A549 (cell line): ENCODE measurements at regions not wholly inside any gene's neighbourhood (a gene's known extent, or its start where the extent isn't known, plus 50 kb on each side); places are given as distances from the start of the nearest gene placed in this dataset.

ENCODE experiments used
- CEBPB ChIP-seq, 2 experiments: fragments of >200 bp in 1 of 2; sonication (Bioruptor Twin) in 1 of 2; formaldehyde crosslinking in 1 of 2; IDR thresholded peaks; 2 replicates each; pipeline ENCODE4 v1.6.1; 2012 to 2016
- CTCF ChIP-seq: fragments of >200 bp; sonication (Bioruptor Twin); formaldehyde crosslinking; IDR thresholded peaks from 3 replicates; pipeline ENCODE4 v1.5.1; 2016
- ELK1 ChIP-seq: fragments of 150-350 bp; IDR thresholded peaks from 2 replicates; pipeline ENCODE4 v1.6.1; 2014; ENCODE audit warnings: low read depth, mild to moderate bottlenecking, low read length
- EP300 ChIP-seq, 2 experiments: fragments of >200 bp; sonication (Bioruptor Twin); formaldehyde crosslinking; IDR thresholded peaks; 2 replicates in 1 of 2; 3 replicates in 1 of 2; pipeline ENCODE4 v1.6.1; 2016 to 2017
- HDAC2 ChIP-seq: fragments of 200-600 bp; sonication (generic); IDR thresholded peaks from 2 replicates; pipeline ENCODE4 v1.6.1; 2016
- HOXA7 ChIP-seq: fragments of 250-450 bp; sonication (Bioruptor Pico); IDR thresholded peaks from 2 replicates; pipeline ENCODE4 v1.5.0; 2020; ENCODE audit warnings: mild to moderate bottlenecking, moderate library complexity
- MYC ChIP-seq: IDR thresholded peaks from 2 replicates; pipeline ENCODE4 v1.6.1; 2012; ENCODE audit warnings: mild to moderate bottlenecking, inconsistent platforms, low read length, improper control_type of control experiment, borderline replicate concordance
- NR3C1 ChIP-seq: fragments of >200 bp; sonication (Bioruptor Twin); formaldehyde crosslinking; IDR thresholded peaks from 3 replicates; pipeline ENCODE4 v1.6.1; 2017
- PBX3 ChIP-seq: IDR thresholded peaks from 2 replicates; pipeline ENCODE4 v1.6.1; 2012
- RARB ChIP-seq: fragments of 250-450 bp; sonication (Bioruptor Pico); IDR thresholded peaks from 2 replicates; pipeline ENCODE4 v1.8.0; 2021; ENCODE audit warnings: mild to moderate bottlenecking, moderate library complexity
- REST ChIP-seq: fragments of 200-600 bp; sonication (generic); IDR thresholded peaks from 2 replicates; pipeline ENCODE4 v1.6.1; 2016; ENCODE audit warnings: antibody characterized with exemption, mild to moderate bottlenecking, moderate library complexity
- SREBF2 ChIP-seq: fragments of 450-650 bp; IDR thresholded peaks from 2 replicates; pipeline ENCODE4 v1.6.1; 2014; ENCODE audit warnings: mild to moderate bottlenecking, moderate library complexity
- TP53 ChIP-seq: fragments of 250-450 bp; sonication (Bioruptor Pico); IDR thresholded peaks from 2 replicates; pipeline ENCODE4 v1.5.0; 2021; ENCODE audit warnings: mild to moderate bottlenecking, moderate library complexity
- ZNF302 ChIP-seq: fragments of 250-450 bp; sonication (Bioruptor Pico); IDR thresholded peaks from 2 replicates; pipeline ENCODE4 v1.9.0; 2021; ENCODE audit warnings: inconsistent platforms, mild to moderate bottlenecking, moderate library complexity

- no peak for TF ChIP-seq TP53 (CRISPR knock-in tag)
- no peak for TF ChIP-seq PBX3
- TF ChIP-seq CTCF: no peak
- TF ChIP-seq HDAC2: no peak
- TF ChIP-seq HOXA7 (CRISPR knock-in tag): no peak
- no peak for TF ChIP-seq CEBPB (IDR thresholded peaks at IDR 0.05)
- no peak for TF ChIP-seq ZNF302 (CRISPR knock-in tag)
- TF ChIP-seq RARB: no peak
- no peak for TF ChIP-seq SREBF2
- TF ChIP-seq ELK1: no peak
- no peak for TF ChIP-seq MYC
- TF ChIP-seq NR3C1: no peak
- TF ChIP-seq REST: no peak
- TF ChIP-seq EP300 (IDR thresholded peaks at IDR 0.05): no peak
Measured at GRCh38 chr2:150296770-150297546, 190.5 kb downstream of the RND3 start.
